Gastrocnemius medialis (tissue), 4 donors: ENCODE measurements at regions not wholly inside any gene's neighbourhood (a gene's known extent, or its start where the extent isn't known, plus 50 kb on each side); places are given as distances from the start of the nearest gene placed in this dataset.

Experiments
- CTCF ChIP-seq, 5 experiments: fragments of 450-650 bp in 3 of 5; fragments of 200-600 bp in 2 of 5; sonication (generic) in 2 of 5; IDR thresholded peaks in 4 of 5; conservative IDR thresholded peaks in 1 of 5; 1 replicate in 4 of 5; 2 replicates in 1 of 5; pipeline ENCODE4 v1.5.1; 2016 to 2019; ENCODE audit warnings: antibody characterized with exemption in 5 of 5, mild to moderate bottlenecking in 3 of 5, moderate library complexity in 3 of 5
- POLR2A ChIP-seq, 2 donors: fragments of 450-650 bp; IDR thresholded peaks; one replicate each; pipeline ENCODE4 v1.6.1; 2017; ENCODE audit warnings: antibody characterized with exemption in 2 of 2, mild to moderate bottlenecking in 2 of 2, moderate library complexity in 2 of 2

GRCh38 chr11:35084817-35085440, 54.0 kb upstream of the CD44 start:
- no peak for TF ChIP-seq CTCF (IDR thresholded peaks at IDR 0.05 in 4 of 5, conservative IDR thresholded peaks at IDR 0.05 in 1 of 5)
- no peak for TF ChIP-seq POLR2A (IDR thresholded peaks at IDR 0.05)
